Endothelial cell (in vitro differentiated cells): ENCODE measurements at regions not wholly inside any gene's neighbourhood (a gene's known extent, or its start where the extent isn't known, plus 50 kb on each side); places are given as distances from the start of the nearest gene placed in this dataset.

Experiments used
- DNase-seq: peaks from one replicate; pipeline ENCODE4 v3.0.0; 2021; ENCODE audit warnings: low spot score
- H3K27ac Mint-ChIP-seq: one replicate; pipeline ENCODE4 v1.8.0; 2021; ENCODE audit warnings: mixed read lengths, inconsistent platforms; ENCODE audit not compliant: unreplicated experiment
- H3K27me3 Mint-ChIP-seq: one replicate; pipeline ENCODE4 v1.8.0; 2021; ENCODE audit warnings: mild to moderate bottlenecking, moderate library complexity, mixed read lengths, inconsistent platforms; ENCODE audit not compliant: unreplicated experiment
- H3K36me3 Mint-ChIP-seq: one replicate; pipeline ENCODE4 v1.8.0; 2021; ENCODE audit warnings: mild to moderate bottlenecking, low read depth, mixed read lengths, inconsistent platforms; ENCODE audit not compliant: unreplicated experiment
- H3K4me1 Mint-ChIP-seq: one replicate; pipeline ENCODE4 v1.8.0; 2021; ENCODE audit warnings: mild to moderate bottlenecking, mixed read lengths, inconsistent platforms; ENCODE audit not compliant: unreplicated experiment
- H3K4me3 Mint-ChIP-seq: one replicate; pipeline ENCODE4 v1.8.0; 2021; ENCODE audit warnings: mild to moderate bottlenecking, mixed read lengths, inconsistent platforms; ENCODE audit not compliant: unreplicated experiment
- H3K9me3 Mint-ChIP-seq: one replicate; pipeline ENCODE4 v1.8.0; 2021; ENCODE audit warnings: mixed read lengths, inconsistent platforms; ENCODE audit not compliant: unreplicated experiment
- TF ChIP-seq, protein P1 (sequence below): fragments of 200-600 bp; sonication (generic); IDR thresholded peaks from one replicate; pipeline ENCODE4 v1.5.0; 2021; ENCODE audit warnings: antibody characterized with exemption; ENCODE audit not compliant: unreplicated experiment

DNA sequence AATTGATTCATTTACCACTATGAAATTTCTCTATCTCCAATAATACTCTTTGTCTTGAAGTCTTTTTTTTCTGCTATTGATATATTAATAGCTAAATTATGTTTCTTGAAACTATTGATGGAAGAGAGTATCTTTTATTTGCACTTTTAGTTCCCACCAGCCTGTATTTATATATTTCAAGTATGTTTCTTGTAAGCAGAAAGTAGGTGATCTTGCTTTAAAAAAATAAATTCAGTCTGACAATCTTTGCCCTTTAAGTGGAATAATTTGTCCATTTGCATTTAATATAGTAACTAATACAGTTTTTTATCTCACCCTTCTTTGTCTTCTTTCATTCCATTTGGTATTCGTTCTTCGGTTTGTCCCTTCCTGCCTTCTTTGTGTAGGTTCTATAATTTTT lies 790.5 kb downstream of the MCTP2 start:
- no peak for DNase-seq
- Mint-ChIP-seq H3K4me3 (no peak overlapping the region), H3K36me3 (no peaks in the 10 kb centered on the region), H3K9me3 (no peaks in the 10 kb centered on the region), H3K27me3 (peaks cover 1% of the 10 kb centered on the region), H3K4me1 (no peaks in the 10 kb centered on the region), H3K27ac (no peak overlapping the region)
- TF ChIP-seq, protein P1, sequence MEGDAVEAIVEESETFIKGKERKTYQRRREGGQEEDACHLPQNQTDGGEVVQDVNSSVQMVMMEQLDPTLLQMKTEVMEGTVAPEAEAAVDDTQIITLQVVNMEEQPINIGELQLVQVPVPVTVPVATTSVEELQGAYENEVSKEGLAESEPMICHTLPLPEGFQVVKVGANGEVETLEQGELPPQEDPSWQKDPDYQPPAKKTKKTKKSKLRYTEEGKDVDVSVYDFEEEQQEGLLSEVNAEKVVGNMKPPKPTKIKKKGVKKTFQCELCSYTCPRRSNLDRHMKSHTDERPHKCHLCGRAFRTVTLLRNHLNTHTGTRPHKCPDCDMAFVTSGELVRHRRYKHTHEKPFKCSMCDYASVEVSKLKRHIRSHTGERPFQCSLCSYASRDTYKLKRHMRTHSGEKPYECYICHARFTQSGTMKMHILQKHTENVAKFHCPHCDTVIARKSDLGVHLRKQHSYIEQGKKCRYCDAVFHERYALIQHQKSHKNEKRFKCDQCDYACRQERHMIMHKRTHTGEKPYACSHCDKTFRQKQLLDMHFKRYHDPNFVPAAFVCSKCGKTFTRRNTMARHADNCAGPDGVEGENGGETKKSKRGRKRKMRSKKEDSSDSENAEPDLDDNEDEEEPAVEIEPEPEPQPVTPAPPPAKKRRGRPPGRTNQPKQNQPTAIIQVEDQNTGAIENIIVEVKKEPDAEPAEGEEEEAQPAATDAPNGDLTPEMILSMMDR: no peak

DNA sequence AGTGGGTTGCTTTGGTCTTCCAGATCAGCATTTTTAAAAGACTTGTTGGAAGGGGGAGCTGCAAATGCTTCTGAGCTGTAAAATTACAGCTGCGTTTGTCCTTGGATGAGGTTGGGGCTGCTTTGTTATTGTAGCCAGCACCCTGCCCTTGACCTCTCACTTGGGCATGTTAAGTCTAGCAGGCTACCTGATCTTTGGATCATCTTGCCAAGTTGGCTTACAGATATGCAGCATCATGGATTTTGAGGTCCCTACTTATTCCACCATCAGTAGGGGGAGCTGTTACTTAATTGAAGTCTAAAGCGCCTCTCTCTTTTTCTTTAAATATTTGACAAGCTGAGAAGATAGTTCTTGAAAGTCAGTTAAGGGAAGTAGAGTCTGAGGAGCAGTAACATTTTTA lies 793.0 kb downstream of the MCTP2 start:
- TF ChIP-seq, protein P1: peak; percentile 43
- no peaks in the 10 kb centered on the region for H3K4me1 Mint-ChIP-seq
- no peak overlapping the region for H3K27ac Mint-ChIP-seq
- no peak for DNase-seq
- peaks cover 1% of the 10 kb centered on the region for H3K27me3 Mint-ChIP-seq
- H3K9me3 Mint-ChIP-seq: no peaks in the 10 kb centered on the region
- H3K36me3 Mint-ChIP-seq: no peaks in the 10 kb centered on the region
- H3K4me3 Mint-ChIP-seq: no peak overlapping the region

DNA sequence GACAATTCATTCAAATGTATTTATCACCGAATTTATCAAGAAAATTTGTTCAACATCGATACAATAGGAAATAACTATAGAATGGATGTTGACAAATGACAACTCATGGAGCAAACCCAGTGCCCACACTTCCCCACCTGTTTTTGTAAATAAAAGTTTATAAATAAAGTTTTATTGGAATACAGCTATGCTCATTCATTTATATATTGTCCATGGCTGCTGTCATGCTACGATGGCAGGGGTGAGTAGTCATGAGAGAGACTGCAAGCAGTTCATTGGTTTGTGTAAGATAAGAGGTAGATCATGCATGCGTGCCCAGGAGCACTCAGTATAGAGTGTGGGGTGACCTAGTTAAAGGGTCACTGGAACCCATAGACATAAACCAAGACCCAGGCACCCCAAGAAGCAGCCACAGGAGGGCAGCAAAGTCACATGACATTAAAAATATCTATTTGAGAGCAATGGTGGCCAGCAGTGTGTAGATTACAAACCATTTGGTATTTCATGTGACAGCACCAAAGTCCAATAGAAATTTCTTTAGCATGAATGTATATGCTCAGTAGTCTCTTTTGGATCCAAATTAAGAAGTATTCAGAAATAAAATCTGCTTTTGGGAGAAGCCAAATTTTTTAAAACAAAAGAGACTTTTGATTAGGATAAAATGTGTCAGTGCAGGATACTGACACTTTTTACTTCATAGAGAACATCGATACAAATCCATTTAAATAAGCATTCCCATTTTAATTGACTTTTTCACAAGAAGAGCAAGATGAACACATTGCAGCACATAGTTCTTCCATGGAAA lies 794.8 kb downstream of the MCTP2 start:
- peak; percentile 73 for DNase-seq
- Mint-ChIP-seq H3K9me3 (no peaks in the 10 kb centered on the region), H3K36me3 (no peaks in the 10 kb centered on the region), H3K27me3 (peaks cover 1% of the 10 kb centered on the region), H3K4me1 (no peaks in the 10 kb centered on the region), H3K4me3 (no peak overlapping the region), H3K27ac (no peak overlapping the region)
- TF ChIP-seq, protein P1: peak; percentile 61

DNA sequence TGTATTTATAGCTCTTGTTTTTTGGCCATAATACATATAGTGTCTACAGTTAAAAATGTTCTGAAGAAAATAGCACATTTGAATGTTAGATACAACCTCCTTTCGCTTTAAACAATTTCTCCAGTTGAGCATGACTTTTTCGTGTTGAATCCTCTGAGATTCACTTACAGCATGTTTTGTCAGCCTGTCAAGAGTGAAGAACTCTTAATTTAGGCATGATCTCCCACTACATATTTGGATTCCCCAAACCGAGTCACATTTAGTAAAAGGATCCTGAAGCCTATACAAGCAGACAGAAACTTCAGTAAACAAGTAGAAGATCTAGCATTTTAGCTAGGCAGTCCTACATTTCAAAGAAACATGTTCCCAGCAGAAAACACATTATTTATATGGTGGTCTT lies 796.6 kb downstream of the MCTP2 start:
- Mint-ChIP-seq H3K4me3 (no peak overlapping the region), H3K9me3 (no peaks in the 10 kb centered on the region), H3K27ac (no peak overlapping the region), H3K27me3 (peaks cover 1% of the 10 kb centered on the region), H3K36me3 (no peaks in the 10 kb centered on the region), H3K4me1 (no peaks in the 10 kb centered on the region)
- TF ChIP-seq, protein P1: no peak
- no peak for DNase-seq

DNA sequence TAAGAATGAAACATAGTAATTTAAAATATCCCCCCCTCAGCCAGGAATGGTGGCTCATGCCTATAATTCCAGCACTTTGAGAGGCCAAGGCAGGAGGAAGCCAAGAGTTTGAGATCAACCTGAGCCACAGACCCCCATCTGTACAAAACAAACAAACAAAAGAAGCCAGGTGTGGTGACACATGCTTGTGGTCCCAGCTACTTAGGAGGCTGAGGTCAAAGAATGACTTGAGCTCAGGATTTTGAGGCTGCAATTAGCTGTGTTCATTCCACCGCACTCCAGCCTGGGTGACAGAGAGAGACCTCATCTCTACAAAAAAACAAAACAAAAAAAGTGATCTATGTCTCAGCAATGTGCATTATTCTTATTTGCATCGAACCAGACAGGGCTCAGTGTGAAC lies 800.8 kb downstream of the MCTP2 start:
- no peaks in the 10 kb centered on the region for H3K9me3 Mint-ChIP-seq
- H3K27ac Mint-ChIP-seq: no peak overlapping the region
- peaks cover 2% of the 10 kb centered on the region for H3K4me1 Mint-ChIP-seq
- DNase-seq: no peak
- TF ChIP-seq, protein P1: no peak
- no peaks in the 10 kb centered on the region for H3K27me3 Mint-ChIP-seq
- H3K36me3 Mint-ChIP-seq: peaks cover 4% of the 10 kb centered on the region
- H3K4me3 Mint-ChIP-seq: no peak overlapping the region
